ENCODE measurements at regions not wholly inside any gene's neighbourhood (a gene's known extent, or its start where the extent isn't known, plus 50 kb on each side); places are given as distances from the start of the nearest gene placed in this dataset.

DNA sequence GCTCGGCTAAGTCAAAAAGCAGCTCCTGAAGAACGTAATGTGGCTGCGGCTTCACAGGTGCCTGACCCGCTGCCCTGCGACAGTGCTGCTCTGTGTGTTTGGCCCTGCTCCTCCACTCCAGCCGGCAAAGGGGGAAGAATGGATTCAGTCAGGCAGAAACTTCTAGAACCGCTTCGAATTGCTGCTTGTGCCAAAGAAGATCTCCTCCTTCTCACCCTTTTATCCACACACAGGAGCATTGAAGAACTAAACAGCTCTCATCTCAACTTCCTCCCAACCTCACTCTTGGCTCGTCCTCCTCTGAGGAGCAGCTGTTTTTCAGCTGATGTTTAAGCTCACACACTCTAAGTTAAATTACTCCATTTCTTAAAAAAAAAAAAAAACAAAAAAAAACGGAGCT is 651.4 kb downstream of the INHBA start:
- ChIA-PET CTCF (interaction anchor here (0.7 kb wide), 1 partner anchor 27 kb away, joined by 4 read pairs; no protein-coding TSS in a partner anchor), POLR2A (ENCODE audit: low non-redundant PET) (no interaction called here)
- no peak for DNase-seq (ENCODE audit: low spot score)
- TF ChIP-seq, protein P1, sequence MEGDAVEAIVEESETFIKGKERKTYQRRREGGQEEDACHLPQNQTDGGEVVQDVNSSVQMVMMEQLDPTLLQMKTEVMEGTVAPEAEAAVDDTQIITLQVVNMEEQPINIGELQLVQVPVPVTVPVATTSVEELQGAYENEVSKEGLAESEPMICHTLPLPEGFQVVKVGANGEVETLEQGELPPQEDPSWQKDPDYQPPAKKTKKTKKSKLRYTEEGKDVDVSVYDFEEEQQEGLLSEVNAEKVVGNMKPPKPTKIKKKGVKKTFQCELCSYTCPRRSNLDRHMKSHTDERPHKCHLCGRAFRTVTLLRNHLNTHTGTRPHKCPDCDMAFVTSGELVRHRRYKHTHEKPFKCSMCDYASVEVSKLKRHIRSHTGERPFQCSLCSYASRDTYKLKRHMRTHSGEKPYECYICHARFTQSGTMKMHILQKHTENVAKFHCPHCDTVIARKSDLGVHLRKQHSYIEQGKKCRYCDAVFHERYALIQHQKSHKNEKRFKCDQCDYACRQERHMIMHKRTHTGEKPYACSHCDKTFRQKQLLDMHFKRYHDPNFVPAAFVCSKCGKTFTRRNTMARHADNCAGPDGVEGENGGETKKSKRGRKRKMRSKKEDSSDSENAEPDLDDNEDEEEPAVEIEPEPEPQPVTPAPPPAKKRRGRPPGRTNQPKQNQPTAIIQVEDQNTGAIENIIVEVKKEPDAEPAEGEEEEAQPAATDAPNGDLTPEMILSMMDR (conservative IDR thresholded peaks at IDR 0.05; ENCODE audit: low read depth), result no peak
- H3K27ac ChIP-seq, result no peak overlapping the region

DNA sequence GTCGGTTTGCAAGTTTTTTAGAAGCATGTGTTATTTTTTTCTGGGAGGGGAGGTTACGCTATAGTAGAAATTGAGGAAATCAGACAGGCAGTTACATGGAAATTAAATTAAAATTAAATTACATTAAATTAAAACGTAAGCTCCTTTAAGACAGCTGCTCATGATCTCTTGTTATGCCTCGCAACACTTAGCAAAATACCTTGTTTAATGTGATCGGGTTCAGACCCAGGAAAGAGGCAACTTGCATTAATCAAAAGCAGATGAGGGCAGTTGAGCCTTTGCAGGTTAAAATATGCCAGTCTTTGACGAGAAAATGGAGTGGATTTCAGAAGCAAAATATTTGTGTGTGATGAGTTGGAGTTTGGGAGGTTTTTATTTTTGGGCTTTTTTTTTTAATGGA is 651.8 kb downstream of the INHBA start:
- TF ChIP-seq, protein P1 (conservative IDR thresholded peaks at IDR 0.05; ENCODE audit: low read depth), result no peak
- ChIA-PET CTCF (no interaction called here), POLR2A (ENCODE audit: low non-redundant PET) (no interaction called here)
- no peak overlapping the region for H3K27ac ChIP-seq
- DNase-seq (ENCODE audit: low spot score), result no peak

DNA sequence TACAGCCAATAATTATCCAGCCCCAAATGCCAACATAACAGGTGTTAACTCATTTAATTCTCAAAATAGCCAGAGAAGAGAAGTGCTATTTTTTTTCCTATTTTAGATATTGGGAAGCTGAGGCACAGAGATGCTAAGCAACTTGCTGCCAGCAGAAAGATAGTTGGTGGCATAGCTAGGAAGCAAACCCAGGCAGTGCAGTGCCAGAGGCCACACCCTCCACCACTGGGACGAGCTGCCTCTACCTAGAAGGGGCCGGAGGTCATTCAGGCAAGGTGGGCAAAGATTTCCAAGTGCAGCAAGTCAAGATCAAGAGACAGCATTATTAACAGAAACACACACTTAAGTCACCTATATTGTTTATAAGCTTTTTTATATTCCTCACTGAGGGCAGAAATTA is 654.1 kb downstream of the INHBA start:
- no peak for DNase-seq (ENCODE audit: low spot score)
- ChIA-PET POLR2A (ENCODE audit: low non-redundant PET) (no interaction called here), CTCF (interaction anchor here (0.5 kb wide), 1 partner anchor 649 kb away, joined by 3 read pairs; no protein-coding TSS in a partner anchor)
- TF ChIP-seq, protein P1 (conservative IDR thresholded peaks at IDR 0.05; ENCODE audit: low read depth), result no peak
- no peak overlapping the region for H3K27ac ChIP-seq

DNA sequence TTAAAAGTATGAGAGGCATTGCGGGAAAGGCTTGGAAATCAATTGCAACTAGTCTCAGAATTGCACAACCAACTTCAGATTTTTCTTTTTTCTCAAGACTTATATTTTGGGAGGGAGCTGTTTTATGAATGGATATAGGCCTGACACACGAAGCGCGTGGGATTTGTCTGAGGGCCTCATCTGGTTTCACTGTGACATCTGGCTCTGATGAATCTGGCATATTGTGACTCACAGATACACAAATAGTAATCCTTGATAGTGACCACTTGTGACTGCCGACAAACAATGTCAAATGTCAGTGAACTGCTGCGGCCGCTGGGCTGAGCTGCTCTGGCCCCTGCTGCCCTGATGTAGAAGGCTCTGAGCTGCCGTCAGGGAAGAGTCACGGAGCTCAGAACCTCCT is 655.1 kb downstream of the INHBA start:
- TF ChIP-seq, protein P1 (conservative IDR thresholded peaks at IDR 0.05; ENCODE audit: low read depth), result no peak
- POLR2A ChIA-PET (ENCODE audit: low non-redundant PET), result no interaction called here
- DNase-seq (ENCODE audit: low spot score), result no peak
- H3K27ac ChIP-seq, result no peak overlapping the region
- CTCF ChIA-PET, result interaction anchor here (3.1 kb wide), 1 partner anchor 658 kb away, joined by 24 read pairs; no protein-coding TSS in a partner anchor

DNA sequence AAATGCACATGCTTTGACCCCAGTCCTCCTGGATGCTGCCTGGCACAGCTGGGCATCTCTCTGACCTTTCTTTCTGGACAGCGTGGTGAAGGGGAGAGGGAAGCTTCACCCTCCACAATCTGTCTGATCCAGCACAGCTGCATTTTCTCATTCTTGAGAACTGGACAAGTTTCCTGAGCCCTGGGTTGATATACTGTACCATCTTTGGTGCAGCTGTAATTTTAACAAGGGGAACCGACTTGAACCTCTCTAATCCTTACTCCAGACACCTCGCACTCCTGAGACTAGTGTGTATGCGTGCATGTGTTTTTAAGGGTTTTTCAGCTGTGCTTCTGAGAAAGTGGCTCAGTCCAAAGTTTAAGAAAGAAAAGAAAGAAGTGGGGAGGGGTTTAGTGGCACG is 655.7 kb downstream of the INHBA start:
- ChIA-PET POLR2A (ENCODE audit: low non-redundant PET) (no interaction called here), CTCF (interaction anchor here (0.5 to 3.1 kb wide), 3 partner anchors 18 to 659 kb away, joined by 6 to 24 read pairs (median 7); no protein-coding TSS in a partner anchor)
- TF ChIP-seq, protein P1 (conservative IDR thresholded peaks at IDR 0.05; ENCODE audit: low read depth), result no peak
- no peak for DNase-seq (ENCODE audit: low spot score)
- no peak overlapping the region for H3K27ac ChIP-seq

DNA sequence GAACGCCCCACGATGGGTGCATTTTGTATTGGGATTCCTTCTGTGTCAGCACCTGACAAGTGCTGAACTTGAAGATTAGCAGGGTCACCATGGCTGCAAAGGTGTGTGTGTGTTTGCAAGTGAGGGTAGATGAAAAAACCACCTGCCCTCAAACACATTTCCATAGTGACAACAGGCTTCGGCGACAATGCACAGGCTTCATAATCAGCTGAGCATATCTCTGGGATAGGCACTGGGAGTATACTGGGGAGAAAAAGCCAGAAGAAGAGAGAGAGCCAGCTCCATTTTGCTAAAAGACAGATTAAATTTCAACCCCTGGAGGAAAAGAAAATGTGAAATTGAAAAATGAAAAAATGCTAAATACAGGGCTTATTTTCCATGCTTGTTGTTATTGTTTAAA is 656.1 kb downstream of the INHBA start:
- CTCF ChIA-PET, result interaction anchor here (0.5 to 3.1 kb wide), 3 partner anchors 19 to 659 kb away, joined by 6 to 24 read pairs (median 7); no protein-coding TSS in a partner anchor
- DNase-seq (ENCODE audit: low spot score), result no peak
- TF ChIP-seq, protein P1 (conservative IDR thresholded peaks at IDR 0.05; ENCODE audit: low read depth), result no peak
- no peak overlapping the region for H3K27ac ChIP-seq
- POLR2A ChIA-PET (ENCODE audit: low non-redundant PET), result interaction anchor here (0.6 kb wide), 1 partner anchor 11 kb away, joined by 3 read pairs; no protein-coding TSS in a partner anchor
